GM23248 (cell line): ENCODE measurements at regions not wholly inside any gene's neighbourhood (a gene's known extent, or its start where the extent isn't known, plus 50 kb on each side); places are given as distances from the start of the nearest gene placed in this dataset.
"Not testable (repeated sequence)": the region's sequence is repeated elsewhere in the genome, so short reads cannot be mapped to it uniquely, and the experiment has no call there.

Experiments
- EZH2 ChIP-seq: fragments of 200-600 bp; sonication (generic); IDR thresholded peaks from 2 replicates; pipeline ENCODE4 v1.6.1; 2018; ENCODE audit warnings: antibody characterized with exemption, mild to moderate bottlenecking; ENCODE audit not compliant: insufficient read depth, poor library complexity, severe bottlenecking
- EZH2phosphoT487 ChIP-seq: fragments of 200-600 bp; sonication (generic); IDR thresholded peaks from 2 replicates; pipeline ENCODE4 v1.6.1; 2018; ENCODE audit warnings: antibody characterized with exemption, moderate library complexity, mild to moderate bottlenecking, low read depth; ENCODE audit not compliant: insufficient read depth

GRCh38 chr2:131686164-131686893 lies 158.6 kb downstream of the CCDC74A start:
- TF ChIP-seq EZH2, EZH2phosphoT487: not testable (repeated sequence)
